ENCODE measurements at regions not wholly inside any gene's neighbourhood (a gene's known extent, or its start where the extent isn't known, plus 50 kb on each side); places are given as distances from the start of the nearest gene placed in this dataset.

- TF ChIP-seq ZNF318 (CRISPR knock-in tag; IDR thresholded peaks at IDR 0.05) (no peak), SKI (IDR thresholded peaks at IDR 0.05; ENCODE audit: partially characterized antibody) (no peak), ZNF839 (CRISPR knock-in tag; IDR thresholded peaks at IDR 0.05; ENCODE audit: borderline replicate concordance) (no peak)
These were observed 762.3 kb upstream of the GRM7 start (continued) for GRCh38 chr3:6098516-6099157.

DNA sequence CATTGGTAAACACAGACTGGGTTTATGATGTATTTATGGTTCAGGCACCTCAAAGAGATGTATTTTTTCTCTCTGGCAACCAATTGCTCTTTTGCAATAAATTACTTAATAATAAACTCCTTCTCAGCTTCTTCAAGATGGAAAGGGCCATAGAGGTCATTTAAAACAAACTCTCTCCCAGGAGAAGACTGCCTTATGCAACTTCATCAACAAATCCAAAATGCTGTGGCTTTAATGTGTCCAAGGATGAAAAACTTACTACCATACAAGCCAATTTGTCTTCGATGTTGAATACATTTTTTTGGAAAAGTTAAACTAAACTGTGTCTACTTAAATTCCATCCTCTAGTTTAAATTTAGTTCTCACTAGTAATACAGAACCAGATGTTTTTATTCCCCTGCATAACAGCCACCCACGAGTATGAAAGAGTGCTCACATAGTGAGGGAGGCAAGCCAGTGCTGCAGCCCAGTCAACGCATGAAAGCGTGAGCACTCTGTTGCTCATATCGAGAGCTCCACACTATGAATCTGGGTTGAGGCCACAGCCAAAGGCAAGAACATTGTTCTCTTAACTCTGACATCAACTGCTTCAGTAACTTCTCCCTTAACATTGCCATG lies 761.3 kb upstream of the GRM7 start:
- H4K20me1 ChIP-seq (ENCODE audit: insufficient read depth, low read length), result no peaks in the 10 kb centered on the region
- H3K9me3 ChIP-seq (ENCODE audit: low read length), result peaks cover 85% of the 10 kb centered on the region
- no peaks in the 10 kb centered on the region for H3K79me2 ChIP-seq (ENCODE audit: insufficient read depth, low read length)
- no peak for ATAC-seq
- intact Hi-C loops (cut with micrococcal nuclease; ENCODE audit: unreplicated experiment), result no loop called here
- H3K27ac ChIP-seq (ENCODE audit: extremely low read length, insufficient read depth, low read length), result no peak overlapping the region
- CTCF ChIA-PET (ENCODE audit: low intra/inter-chr PET ratio, low total read pairs), result no interaction called here
- WGBS (ENCODE audit: low lambda C conversion rate), result 30% methylated on average over 5 of the region's 5 CpGs
- in situ Hi-C loops (cut with HindIII; ENCODE audit: extremely low pct_ligation_motif_present, low pct_unique_long_range_greater_than_20kb), result no loop called here
- BruUV-seq (replicated peaks), result no TSS peak
- H3K4me1 ChIP-seq (ENCODE audit: insufficient read depth, low read length), result no peaks in the 10 kb centered on the region
- POLR2A ChIA-PET, result no interaction called here
- no peak overlapping the region for H2AFZ ChIP-seq (ENCODE audit: low read length)
- H3K27me3 ChIP-seq (ENCODE audit: control insufficient read depth in 1 of 2, insufficient read depth in 2 of 2, low read length in 2 of 2), result no peaks in the 10 kb centered on the region
- no peak for FAIRE-seq
- no peaks in the 10 kb centered on the region for H3K36me3 ChIP-seq (replicated peaks in 1 of 2; ENCODE audit: control insufficient read depth in 1 of 2, insufficient read depth in 2 of 2, low read length in 2 of 2)
- no peak for DNase-seq (ENCODE audit: low spot score)
- H3K4me2 ChIP-seq (ENCODE audit: low read depth, low read length), result no peak overlapping the region
- no peak overlapping the region for H3K4me3 ChIP-seq (replicated peaks in 1 of 3; ENCODE audit: insufficient read depth in 1 of 3, low read depth in 2 of 3, low read length in 3 of 3)
- no peak overlapping the region for H3K9ac ChIP-seq (ENCODE audit: insufficient read depth, low read depth, low read length)
- TF ChIP-seq ZNF646 (CRISPR knock-in tag; IDR thresholded peaks at IDR 0.05), result no peak
- no peak for TF ChIP-seq ATF7-NPFF (CRISPR knock-in tag; IDR thresholded peaks at IDR 0.05; ENCODE audit: low read depth)
- TF ChIP-seq ZNF773 (CRISPR knock-in tag; IDR thresholded peaks at IDR 0.05; ENCODE audit: borderline replicate concordance), result no peak
- no peak for TF ChIP-seq MYNN (CRISPR knock-in tag; IDR thresholded peaks at IDR 0.05; ENCODE audit: low read depth)
